Lung (tissue), 11 donors: ENCODE measurements at regions not wholly inside any gene's neighbourhood (a gene's known extent, or its start where the extent isn't known, plus 50 kb on each side); places are given as distances from the start of the nearest gene placed in this dataset.

Experiments used
- ATAC-seq: fragments of 200-7000 bp; cut with Tn5 transposase; one replicate; pipeline ENCODE4 v1.9.1; 2020; ENCODE audit warnings: moderate number of reproducible peaks; ENCODE audit not compliant: insufficient read depth, low FRiP score
- DNase-seq, 3 donors: peaks; one replicate each; pipeline ENCODE4 v3.0.0-alpha.2; 2013 to 2017
- H3K27ac ChIP-seq, 2 donors: one replicate each; pipeline ENCODE4 v1.5.1; 2013; ENCODE audit warnings: mild to moderate bottlenecking in 2 of 2, moderate library complexity in 2 of 2, control low read depth in 1 of 2, inconsistent platforms in 1 of 2, low read depth in 1 of 2, low read length in 1 of 2
- H3K27me3 ChIP-seq, 3 donors: one replicate each; pipeline ENCODE4 v1.5.1; 2013; ENCODE audit warnings: low read length in 2 of 3; ENCODE audit not compliant: control insufficient read depth in 3 of 3, insufficient read depth in 3 of 3
- H3K36me3 ChIP-seq, 4 donors: one replicate each; pipeline ENCODE4 v1.5.1; 2013; ENCODE audit warnings: low read length in 4 of 4, mild to moderate bottlenecking in 1 of 4, moderate library complexity in 1 of 4; ENCODE audit not compliant: control insufficient read depth in 4 of 4, insufficient read depth in 4 of 4
- H3K4me1 ChIP-seq, 5 donors: one replicate each; pipeline ENCODE4 v1.5.1; 2013; ENCODE audit warnings: low read length in 5 of 5, mild to moderate bottlenecking in 2 of 5, moderate library complexity in 1 of 5; ENCODE audit not compliant: control insufficient read depth in 5 of 5, insufficient read depth in 5 of 5
- H3K4me3 ChIP-seq: one replicate; pipeline ENCODE4 v1.5.1; 2013; ENCODE audit warnings: mild to moderate bottlenecking, control low read depth, moderate library complexity
- H3K9ac ChIP-seq, 2 donors: one replicate each; pipeline ENCODE4 v1.5.1; 2013; ENCODE audit warnings: low read length in 2 of 2, control low read depth in 1 of 2; ENCODE audit not compliant: insufficient read depth in 1 of 2
- H3K9me3 ChIP-seq, 4 donors: one replicate each; pipeline ENCODE4 v1.5.1; 2013; ENCODE audit warnings: low read length in 3 of 4, mild to moderate bottlenecking in 1 of 4, moderate library complexity in 1 of 4; ENCODE audit not compliant: control insufficient read depth in 4 of 4, insufficient read depth in 3 of 4
- CTCF ChIP-seq: IDR thresholded peaks from 2 replicates; pipeline ENCODE4 v1.5.1; 2012; ENCODE audit warnings: mild to moderate bottlenecking; ENCODE audit errors: control extremely low read depth, extremely low read depth
- WGBS, 2 donors: extraction: QIAGEN DNeasy Blood & Tissue Kit; methylation state at CpG; one replicate each; pipeline ENCODE4 v1.1.7; 2013; 5-methylcytosine and 5-hydroxymethylcytosine counted together
- donor health status: control.
- donor health status: control.
- donor health status: Bipolar disorder and iron deficiency.
- donor health status: healthy.
- donor health status: DM: yes; HTN: yes; CAD: no.

GRCh38 chr9:74120061-74120460, 377.1 kb upstream of the RORB start:
- H3K4me1 ChIP-seq = no peaks in the 10 kb centered on the region
- no peaks in the 10 kb centered on the region for H3K27me3 ChIP-seq
- H3K9me3 ChIP-seq = peaks cover 0 to 3% (median 0%) of the 10 kb centered on the region in 4 donors
- no peak overlapping the region for H3K27ac ChIP-seq
- TF ChIP-seq CTCF = no peak
- DNase-seq (no peak), ATAC-seq (no peak)
- 16 to 33% methylated on average over 1 of the region's 1 CpG for WGBS, 2 donors
- H3K9ac ChIP-seq = no peak overlapping the region
- H3K4me3 ChIP-seq = no peak overlapping the region
- no peaks in the 10 kb centered on the region for H3K36me3 ChIP-seq

GRCh38 chr9:74120470-74120869, 376.7 kb upstream of the RORB start:
- H3K9ac ChIP-seq = no peak overlapping the region
- H3K4me1 ChIP-seq = no peaks in the 10 kb centered on the region
- peaks cover 0 to 3% (median 0%) of the 10 kb centered on the region in 4 donors for H3K9me3 ChIP-seq
- H3K4me3 ChIP-seq = no peak overlapping the region
- 68 to 81% methylated on average over 4 of the region's 4 CpGs for WGBS, 2 donors
- ATAC-seq (no peak), DNase-seq (no peak)
- H3K36me3 ChIP-seq = no peaks in the 10 kb centered on the region
- H3K27ac ChIP-seq = no peak overlapping the region
- no peaks in the 10 kb centered on the region for H3K27me3 ChIP-seq
- no peak for TF ChIP-seq CTCF

- no peaks in the 10 kb centered on the region for H3K27me3 ChIP-seq
- no peak overlapping the region for H3K4me3 ChIP-seq
- peaks cover 0 to 3% (median 0%) of the 10 kb centered on the region in 4 donors for H3K9me3 ChIP-seq
- H3K4me1 ChIP-seq = no peaks in the 10 kb centered on the region
- no peak for TF ChIP-seq CTCF
- ATAC-seq (no peak), DNase-seq (no peak)
- WGBS, 2 donors = 64 to 70% methylated on average over 2 of the region's 2 CpGs
- H3K9ac ChIP-seq = no peak overlapping the region
- H3K36me3 ChIP-seq = no peaks in the 10 kb centered on the region
- H3K27ac ChIP-seq = no peak overlapping the region
Measured at GRCh38 chr9:74122216-74122615, 374.9 kb upstream of the RORB start.

- Histone ChIP-seq H3K4me3 (no peak overlapping the region), H3K27me3 (no peaks in the 10 kb centered on the region), H3K27ac (no peak overlapping the region), H3K36me3 (no peaks in the 10 kb centered on the region), H3K9ac (no peak overlapping the region), H3K9me3 (peaks cover 0 to 3% (median 0%) of the 10 kb centered on the region in 4 donors), H3K4me1 (no peaks in the 10 kb centered on the region)
- 76 to 85% methylated on average over 4 of the region's 4 CpGs for WGBS, 2 donors
- DNase-seq (no peak), ATAC-seq (no peak)
- no peak for TF ChIP-seq CTCF
Measured at GRCh38 chr9:74122661-74123060, 374.5 kb upstream of the RORB start.
